NCI-H526 (cell line): ENCODE measurements at regions not wholly inside any gene's neighbourhood (a gene's known extent, or its start where the extent isn't known, plus 50 kb on each side); places are given as distances from the start of the nearest gene placed in this dataset.
"Not testable (repeated sequence)": the region's sequence is repeated elsewhere in the genome, so short reads cannot be mapped to it uniquely, and the experiment has no call there.

Source experiments
- DNase-seq, 2 experiments: peaks; one replicate each; lab custom pipeline; 2025; lab: John Stamatoyannopoulos, UW

DNA sequence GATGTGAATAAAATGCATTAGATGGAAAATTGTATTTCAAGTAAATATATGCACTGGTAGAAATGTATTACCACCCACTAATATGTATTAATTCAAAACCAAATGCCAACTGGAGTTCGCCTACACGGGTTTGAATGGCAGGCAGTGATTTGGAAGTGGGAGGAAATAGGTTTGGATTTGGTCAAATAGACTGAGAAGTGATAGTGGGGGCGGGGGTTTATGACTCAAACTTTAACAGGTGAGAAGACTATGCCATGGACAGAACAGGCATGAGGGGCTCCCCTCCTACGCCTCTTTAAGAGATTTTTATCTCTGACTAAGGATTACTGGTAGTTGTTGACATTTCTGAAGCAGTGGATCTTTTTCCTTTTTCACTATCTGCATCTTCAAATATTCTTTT lies 677.8 kb downstream of the NTRK3 start:
- DNase-seq = no peak

DNA sequence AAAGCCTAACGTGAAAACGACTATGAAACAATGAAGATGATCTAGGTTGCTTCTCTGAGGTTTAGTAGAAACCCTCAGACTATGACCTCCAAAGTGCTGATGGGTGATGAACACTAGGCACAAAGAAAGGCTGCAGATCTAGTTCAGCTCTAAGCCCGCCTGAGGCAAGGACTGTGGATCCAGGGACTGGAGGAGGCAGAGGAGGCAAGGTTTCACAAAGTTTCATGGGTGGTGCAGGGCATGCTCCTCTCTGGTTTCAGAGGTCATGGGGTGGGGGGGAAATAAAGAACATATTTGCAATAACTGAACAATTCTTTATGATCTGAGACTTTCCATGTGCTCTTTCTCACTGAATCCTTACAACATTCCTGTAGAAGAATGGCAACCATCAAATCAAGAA lies 679.2 kb downstream of the NTRK3 start:
- DNase-seq = no peak

GRCh38 chr15:87576486-87577176 lies 679.9 kb downstream of the NTRK3 start:
- DNase-seq = peak in 1 of 2 experiments; percentile 26

DNA sequence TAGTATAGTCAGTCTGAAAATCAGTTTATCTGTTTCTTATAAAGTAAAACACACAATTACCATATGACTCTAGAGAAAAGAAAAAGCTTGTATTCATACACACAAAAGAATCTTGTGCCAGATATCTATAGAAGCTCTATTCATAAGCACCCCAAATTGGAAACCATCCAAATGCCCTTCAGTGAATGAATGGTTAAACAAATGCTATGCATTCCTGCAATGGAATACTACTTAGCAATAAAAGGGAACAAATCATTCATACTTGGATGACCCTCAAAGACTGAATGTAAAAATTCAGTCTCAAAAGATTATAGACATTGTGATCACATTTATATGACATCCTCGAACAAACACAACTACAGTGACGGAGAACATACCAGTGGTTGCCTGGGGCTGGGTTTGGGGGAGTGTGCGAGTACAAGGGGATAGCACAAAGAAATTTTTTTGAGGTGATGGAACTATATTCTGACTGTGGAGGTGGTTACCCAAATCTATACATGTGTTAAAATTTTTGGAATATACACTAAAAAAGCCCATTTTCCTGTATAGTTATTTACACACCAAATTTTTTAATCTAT lies 680.6 kb downstream of the NTRK3 start:
- no peak for DNase-seq

DNA sequence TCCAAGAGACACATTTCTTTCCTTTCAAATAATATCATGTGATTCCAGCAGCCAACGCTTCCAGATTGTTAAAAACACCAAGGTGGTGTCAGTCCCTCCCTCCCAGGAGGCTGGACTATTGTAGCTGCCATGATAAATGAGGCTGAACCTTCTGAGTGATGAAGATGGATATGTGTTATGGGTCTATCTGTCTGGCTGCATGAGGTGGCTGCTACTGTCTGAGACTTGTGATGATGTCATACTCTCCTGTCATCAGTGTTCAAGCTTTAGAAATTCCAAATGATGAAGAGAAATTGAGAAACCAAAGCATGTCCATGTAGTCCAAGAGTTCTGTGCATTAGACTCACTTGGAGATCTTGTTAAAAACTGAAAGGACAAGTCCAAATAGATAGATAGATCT lies 683.0 kb downstream of the NTRK3 start:
- DNase-seq = no peak

DNA sequence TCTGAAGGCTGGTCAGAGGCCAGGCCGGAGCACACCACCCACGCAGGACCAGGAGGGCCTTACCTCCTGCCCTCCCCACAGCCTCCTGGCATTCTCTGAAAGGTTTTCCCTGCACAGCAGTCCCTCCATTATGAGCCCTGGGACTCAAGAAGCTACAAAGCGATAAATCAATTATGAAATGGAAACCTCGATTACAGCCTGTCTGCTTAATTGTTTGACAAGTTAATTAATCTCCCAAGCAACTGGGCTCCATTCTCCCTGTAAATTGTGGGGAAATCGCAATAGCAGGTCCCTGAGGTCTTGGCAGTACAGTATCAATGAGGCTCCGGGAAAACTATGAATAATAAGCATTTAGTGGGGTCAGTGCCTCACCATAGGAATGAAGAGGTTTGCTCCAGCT lies 683.5 kb downstream of the NTRK3 start:
- no peak for DNase-seq

- no peak for DNase-seq
Observed at GRCh38 chr15:87572381-87572910, 684.1 kb downstream of the NTRK3 start.

GRCh38 chr15:87570206-87570605 lies 686.3 kb downstream of the NTRK3 start:
- no peak for DNase-seq

DNA sequence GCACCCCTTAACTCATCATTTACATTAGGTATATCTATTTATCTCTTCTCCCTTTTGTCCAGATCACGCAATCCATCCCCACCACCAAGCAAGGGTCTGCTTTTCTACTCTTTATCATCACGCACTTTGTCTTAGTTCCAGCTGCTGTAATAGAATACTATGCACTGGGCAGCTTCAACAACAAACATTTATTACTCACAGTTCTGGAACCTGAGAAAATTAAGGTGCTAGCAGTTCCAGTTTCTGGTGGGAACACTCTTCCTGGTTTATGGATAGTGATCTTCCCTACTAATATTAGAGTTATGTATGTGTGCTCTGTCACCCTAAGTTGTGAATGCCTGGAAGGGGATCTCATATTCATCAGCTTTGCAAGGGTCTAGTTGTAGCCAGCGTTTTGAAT lies 687.0 kb downstream of the NTRK3 start:
- no peak for DNase-seq

DNA sequence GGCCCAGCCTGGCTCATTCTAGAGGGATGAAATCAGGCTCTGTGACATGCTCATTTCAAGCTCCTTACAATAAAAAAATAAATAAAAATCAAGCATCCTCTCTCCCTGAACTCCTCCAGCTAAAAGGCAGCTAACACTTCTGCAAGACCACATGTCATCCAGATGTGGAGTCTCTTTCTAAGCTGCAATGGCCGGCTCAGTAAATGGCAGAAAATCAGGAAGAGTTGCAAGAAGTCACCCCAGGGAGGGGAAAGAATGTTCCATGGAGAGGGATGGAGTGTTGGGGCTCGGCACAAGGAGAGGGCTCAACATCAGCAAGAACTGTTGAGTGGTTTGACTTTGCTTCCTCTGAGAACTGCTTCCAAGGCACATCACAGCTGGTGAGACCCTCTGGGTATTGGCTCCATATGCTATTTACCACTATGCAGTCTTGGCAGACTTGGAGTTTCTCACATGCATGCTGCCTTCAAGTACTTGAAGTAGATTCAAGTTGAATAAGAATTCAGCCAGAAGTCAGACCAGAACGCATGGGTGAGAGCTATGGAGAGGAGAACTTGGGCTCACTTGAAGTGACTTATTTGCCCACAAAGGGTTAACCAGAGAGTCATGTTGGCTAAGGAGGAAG lies 689.0 kb downstream of the NTRK3 start:
- no peak for DNase-seq

- DNase-seq = no peak
Observed at GRCh38 chr15:87566236-87566635, 690.3 kb downstream of the NTRK3 start.

DNA sequence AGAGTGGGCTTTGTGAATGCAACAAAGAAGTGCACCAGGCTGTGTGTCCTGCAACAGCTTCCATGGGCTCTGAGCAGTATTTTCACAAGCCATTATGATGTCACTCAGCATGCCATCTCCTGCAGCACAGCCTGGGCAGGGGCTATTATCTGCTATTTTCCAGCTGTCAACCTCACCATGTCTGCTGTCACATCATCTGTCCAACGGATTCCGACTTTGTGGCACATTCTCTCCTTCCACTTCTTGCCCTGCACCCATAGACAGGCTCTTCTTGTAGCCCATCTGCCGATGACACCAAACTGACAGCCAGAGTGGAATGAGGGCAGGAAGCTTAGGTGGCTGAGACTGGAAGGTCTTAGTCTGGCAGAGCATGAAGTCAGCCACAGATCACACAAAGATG lies 691.9 kb downstream of the NTRK3 start:
- no peak for DNase-seq

DNA sequence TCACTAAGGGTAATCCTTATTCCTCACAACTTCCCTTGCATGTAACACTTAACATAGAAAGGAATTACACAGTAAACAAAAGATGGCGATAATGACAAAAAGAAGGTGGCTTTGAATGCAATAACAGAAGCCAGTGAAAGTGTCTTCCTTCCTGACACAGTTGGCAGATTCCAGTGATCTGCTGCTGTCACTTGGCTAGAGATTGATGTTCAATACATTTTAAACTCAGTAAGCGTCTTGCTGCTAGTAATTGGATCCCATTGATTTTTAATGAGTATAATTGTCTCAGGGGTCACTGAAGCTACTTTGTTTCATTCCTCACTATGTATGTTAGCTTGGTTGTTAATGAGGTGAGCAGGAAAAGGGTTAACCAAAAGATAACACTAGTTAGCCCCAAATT lies 692.7 kb downstream of the NTRK3 start:
- no peak for DNase-seq

- no peak for DNase-seq
Observed at GRCh38 chr15:87562203-87562602, 694.3 kb downstream of the NTRK3 start.

DNA sequence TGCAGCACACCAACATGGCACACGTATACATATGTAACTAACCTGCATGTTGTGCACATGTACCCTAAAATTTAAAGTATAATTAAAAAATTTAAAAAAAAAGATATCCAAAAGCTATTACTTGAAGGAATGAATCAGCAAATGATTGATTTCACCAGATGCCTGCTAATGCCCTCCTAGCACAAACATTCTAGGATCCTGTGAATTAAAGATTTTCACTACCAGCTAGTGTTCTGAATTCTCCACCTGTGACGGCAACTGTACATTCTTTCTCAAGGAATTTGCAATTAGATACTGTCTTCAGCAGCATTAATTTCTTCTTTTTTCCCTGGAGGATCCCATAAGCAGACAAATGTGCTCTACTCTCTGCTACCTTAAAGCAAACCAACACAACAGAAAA lies 694.9 kb downstream of the NTRK3 start:
- no peak for DNase-seq

DNA sequence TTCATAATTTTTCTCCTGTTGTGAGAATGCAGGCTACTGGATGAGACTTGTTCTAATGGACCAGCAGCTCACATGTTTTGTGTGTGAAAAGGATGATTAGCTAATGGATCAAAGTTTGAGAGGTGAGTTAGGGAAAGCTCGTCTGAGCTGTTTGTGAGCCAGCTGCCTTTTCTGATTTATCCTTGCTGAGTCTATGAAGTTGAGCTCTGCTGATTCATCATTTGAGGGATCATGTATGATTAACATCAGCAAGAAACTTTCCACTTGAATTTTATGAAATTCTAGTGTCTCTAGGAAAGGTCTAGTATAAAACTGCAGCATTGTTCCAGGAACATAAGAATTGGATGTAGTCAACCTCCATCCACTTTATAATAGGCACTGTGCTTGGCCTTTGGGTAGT lies 698.7 kb downstream of the NTRK3 start:
- DNase-seq = no peak

DNA sequence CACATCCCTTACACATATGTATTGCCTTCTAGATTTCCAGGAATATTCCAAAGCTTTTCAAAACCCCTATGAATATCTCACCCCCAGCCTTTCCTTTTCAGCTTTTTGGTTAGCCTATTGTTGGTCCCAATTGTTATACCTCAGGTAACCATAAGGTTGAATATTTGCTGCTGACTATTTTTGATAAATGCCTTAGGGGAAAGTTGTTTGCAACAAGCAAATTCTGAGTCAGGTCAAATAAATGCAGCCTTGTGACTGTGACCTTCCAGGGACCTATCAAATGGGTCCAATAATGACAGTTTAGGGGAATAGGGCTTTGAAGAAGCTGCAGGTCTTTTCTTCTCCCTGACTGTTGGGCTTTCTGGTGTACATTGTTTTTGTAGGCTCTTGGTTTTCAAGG lies 699.7 kb downstream of the NTRK3 start:
- no peak for DNase-seq

GRCh38 chr15:87549860-87550259 lies 706.7 kb downstream of the NTRK3 start:
- DNase-seq = no peak

DNA sequence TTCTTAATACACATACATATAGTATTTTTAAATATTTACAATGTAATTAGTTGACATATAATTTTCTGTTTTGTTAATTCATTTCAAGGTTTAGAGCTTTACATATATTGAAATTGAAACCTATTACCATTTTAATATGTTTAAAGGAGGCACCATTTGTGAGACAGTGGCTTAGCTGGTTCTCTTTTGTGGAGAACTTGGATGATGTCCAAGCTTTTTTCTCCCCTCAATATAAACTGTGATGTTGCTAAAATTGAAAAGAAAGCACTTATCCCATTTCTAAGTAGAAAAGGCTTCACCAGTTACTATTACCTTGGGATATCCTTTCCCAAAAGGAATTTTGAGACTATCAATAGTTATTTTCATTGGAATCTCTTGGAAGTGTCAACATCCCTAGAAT lies 707.2 kb downstream of the NTRK3 start:
- no peak for DNase-seq

GRCh38 chr15:87548590-87548989 lies 707.9 kb downstream of the NTRK3 start:
- DNase-seq = not testable (repeated sequence)

- no peak for DNase-seq
Observed at GRCh38 chr15:87547470-87548181, 708.9 kb downstream of the NTRK3 start.

GRCh38 chr15:87538327-87538834 lies 718.2 kb downstream of the NTRK3 start:
- DNase-seq = no peak

- no peak for DNase-seq
Observed at GRCh38 chr15:87537295-87537694, 719.2 kb downstream of the NTRK3 start.
